SK-N-MC (cell line): ENCODE measurements at regions not wholly inside any gene's neighbourhood (a gene's known extent, or its start where the extent isn't known, plus 50 kb on each side); places are given as distances from the start of the nearest gene placed in this dataset.

ENCODE experiments used
- DNase-seq: peaks from one replicate; pipeline ENCODE4 v3.0.0-alpha.2; 2011; ENCODE audit warnings: low read depth, low spot score
- H3K27ac ChIP-seq: fragments of 200-600 bp; sonication (generic); 2 replicates; pipeline ENCODE4 v1.5.1; 2016; ENCODE audit warnings: mixed run types
- H3K36me3 ChIP-seq: fragments of 200-600 bp; sonication (generic); 2 replicates; pipeline ENCODE4 v1.6.1; 2017; ENCODE audit warnings: antibody characterized with exemption, low read length, mixed read lengths; ENCODE audit not compliant: insufficient read depth
- H3K4me3 ChIP-seq: fragments of 200-600 bp; sonication (generic); 2 replicates; pipeline ENCODE4 v1.5.1; 2016
- H3K9ac ChIP-seq: fragments of 200-600 bp; sonication (generic); 2 replicates; pipeline ENCODE4 v1.8.0; 2017; ENCODE audit warnings: mixed run types, mixed read lengths; ENCODE audit not compliant: insufficient read length
- H3K9me3 ChIP-seq: fragments of 200-600 bp; sonication (generic); 2 replicates; pipeline ENCODE4 v1.6.1; 2017; ENCODE audit warnings: low read depth, mild to moderate bottlenecking, antibody characterized with exemption, low read length, moderate library complexity, mixed read lengths
- EZH2 ChIP-seq: fragments of 200-600 bp; sonication (generic); IDR thresholded peaks from one replicate; pipeline ENCODE4 v1.6.1; 2017; ENCODE audit warnings: antibody characterized with exemption
- FOXP2 ChIP-seq: optimal IDR thresholded peaks from 2 replicates; pipeline ENCODE3; 2011; ENCODE audit warnings: mild to moderate bottlenecking, moderate library complexity; ENCODE audit not compliant: insufficient read depth; ENCODE audit errors: extremely low read length, control extremely low read depth
- POLR2AphosphoS5 ChIP-seq: IDR thresholded peaks from 2 replicates; pipeline ENCODE4 v1.6.1; 2012; ENCODE audit warnings: mild to moderate bottlenecking, low read depth, low read length, borderline replicate concordance

- H3K36me3 ChIP-seq: no peaks in the 10 kb centered on the region
- no peaks in the 10 kb centered on the region for H3K9me3 ChIP-seq
- TF ChIP-seq POLR2AphosphoS5 (no peak), EZH2 (no peak), FOXP2 (no peak)
- H3K27ac ChIP-seq: no peak overlapping the region
- H3K9ac ChIP-seq: no peak overlapping the region
- no peak overlapping the region for H3K4me3 ChIP-seq
- no peak for DNase-seq
These were observed 56.0 kb upstream of the CD53 start for GRCh38 chr1:110816945-110817344.

DNA sequence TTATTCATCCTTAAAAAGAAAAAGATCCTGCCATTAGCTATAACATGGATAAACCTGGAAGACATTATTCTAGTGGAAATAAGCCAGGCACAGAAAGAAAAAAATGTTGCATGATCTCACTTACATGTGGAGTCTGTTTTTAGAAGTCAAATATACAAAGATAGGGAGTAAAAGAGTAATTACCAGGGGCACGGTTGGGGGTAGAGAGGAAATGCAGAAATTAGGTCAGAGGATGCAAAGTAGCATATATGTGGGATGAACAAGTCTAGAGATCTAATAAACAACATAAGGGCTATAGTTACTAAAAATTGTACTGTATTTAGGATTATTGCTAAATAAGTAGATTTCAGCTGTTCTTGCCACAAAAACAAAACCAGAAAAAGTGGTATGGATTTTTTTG is 61.4 kb upstream of the CD53 start:
- TF ChIP-seq FOXP2: no peak
- TF ChIP-seq POLR2AphosphoS5: no peak
- no peak for TF ChIP-seq EZH2
- Histone ChIP-seq H3K9me3 (no peaks in the 10 kb centered on the region), H3K4me3 (no peak overlapping the region)

DNA sequence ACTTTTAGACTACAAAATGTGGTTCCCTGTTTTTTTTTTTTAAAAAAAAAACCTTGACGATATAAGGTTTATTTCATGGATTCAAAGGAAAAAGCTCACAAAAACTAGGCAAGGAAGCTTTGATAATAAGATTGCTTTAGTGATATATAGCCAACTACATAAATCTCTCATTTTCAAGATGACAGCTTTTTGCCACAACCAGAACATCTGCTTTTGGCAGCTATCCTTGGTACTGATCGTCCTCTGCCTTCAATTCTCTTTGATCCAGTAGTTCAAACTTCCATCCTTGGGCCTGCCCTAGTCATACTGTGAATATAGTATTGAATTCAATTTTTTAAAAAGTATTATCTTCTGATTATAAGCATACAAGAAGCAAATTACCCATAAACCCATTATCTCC is 72.9 kb upstream of the CD53 start:
- Histone ChIP-seq H3K9me3 (no peaks in the 10 kb centered on the region), H3K9ac (no peak overlapping the region), H3K36me3 (no peaks in the 10 kb centered on the region), H3K27ac (no peak overlapping the region), H3K4me3 (no peak overlapping the region)
- TF ChIP-seq EZH2: no peak
- no peak for TF ChIP-seq POLR2AphosphoS5
- no peak for TF ChIP-seq FOXP2
- no peak for DNase-seq

More for the DNA sequence above, 61.4 kb upstream of the CD53 start:
- DNase-seq: no peak
- Histone ChIP-seq H3K27ac (no peak overlapping the region), H3K9ac (no peak overlapping the region), H3K36me3 (no peaks in the 10 kb centered on the region)

DNA sequence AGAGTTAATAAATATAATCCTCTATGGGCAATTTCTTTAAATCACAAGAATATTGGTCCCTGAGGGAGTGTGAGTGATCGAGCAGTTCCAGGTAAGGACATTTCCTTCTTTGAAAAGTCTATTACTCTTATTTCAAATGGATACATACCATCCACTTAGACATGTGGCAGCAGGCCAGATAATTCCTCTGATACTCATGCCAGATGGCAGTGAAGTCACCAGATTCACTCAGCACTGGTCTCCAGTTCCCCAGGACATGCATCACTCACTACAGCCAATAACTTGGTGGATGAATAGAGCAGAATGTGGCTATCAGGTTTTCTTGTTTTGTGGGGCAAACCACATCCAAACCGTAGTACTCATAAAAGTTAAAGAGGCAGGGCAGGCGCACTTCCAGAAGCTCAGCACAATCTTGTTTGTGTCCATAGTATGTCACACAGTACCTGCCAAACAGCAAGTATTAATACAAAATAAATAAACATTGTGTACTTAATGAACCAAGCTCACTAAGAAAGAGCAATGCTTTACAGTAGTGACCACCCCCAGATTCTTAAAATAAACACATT is 74.2 kb upstream of the CD53 start:
- Histone ChIP-seq H3K9me3 (no peaks in the 10 kb centered on the region), H3K36me3 (no peaks in the 10 kb centered on the region), H3K4me3 (no peak overlapping the region), H3K27ac (no peak overlapping the region), H3K9ac (no peak overlapping the region)
- DNase-seq: no peak
- no peak for TF ChIP-seq EZH2
- TF ChIP-seq FOXP2: no peak
- TF ChIP-seq POLR2AphosphoS5: no peak

GRCh38 chr1:110788673-110789072 is 84.3 kb upstream of the CD53 start:
- no peak for DNase-seq
- H3K4me3 ChIP-seq: no peak overlapping the region
- no peak overlapping the region for H3K27ac ChIP-seq
- no peaks in the 10 kb centered on the region for H3K9me3 ChIP-seq
- H3K9ac ChIP-seq: no peak overlapping the region
- TF ChIP-seq POLR2AphosphoS5 (no peak), EZH2 (no peak), FOXP2 (no peak)
- no peaks in the 10 kb centered on the region for H3K36me3 ChIP-seq

DNA sequence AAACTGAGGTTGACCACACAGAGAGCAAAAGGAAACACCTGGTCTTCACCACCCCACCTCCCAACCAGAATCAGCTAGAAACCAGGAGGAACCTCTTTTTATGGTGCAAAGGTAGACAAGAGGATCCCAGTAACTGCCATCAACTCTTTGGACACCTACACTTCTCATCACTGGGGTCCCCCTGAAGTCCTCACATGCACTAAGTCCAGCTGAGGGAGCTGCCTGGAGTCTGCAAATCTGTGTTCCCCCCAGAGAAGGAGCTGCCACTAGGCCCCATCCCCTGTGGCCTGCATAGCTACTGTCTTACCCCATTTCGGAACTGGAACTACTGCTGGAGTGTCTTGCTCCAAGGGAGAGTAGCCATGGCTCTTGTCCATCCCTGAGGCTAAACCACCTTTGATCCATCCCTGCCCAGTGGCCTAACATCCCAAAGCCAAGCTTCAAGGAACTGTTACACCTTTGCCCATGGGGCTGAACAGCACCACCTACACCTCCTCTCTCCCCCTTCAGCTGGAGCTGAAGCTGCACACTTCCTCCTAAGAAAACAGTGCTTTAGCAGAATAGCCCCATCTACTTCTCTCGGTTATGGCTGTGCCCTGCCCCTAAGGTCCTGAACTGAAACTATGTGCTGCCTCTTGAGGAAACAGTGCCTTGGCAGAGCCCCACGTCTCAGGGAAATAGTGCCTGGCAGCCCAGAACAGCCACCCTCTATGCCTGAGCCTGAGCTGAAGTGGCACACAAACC is 85.4 kb upstream of the CD53 start:
- H3K9me3 ChIP-seq: no peaks in the 10 kb centered on the region
- TF ChIP-seq EZH2 (no peak), POLR2AphosphoS5 (no peak), FOXP2 (no peak)
- H3K27ac ChIP-seq: no peak overlapping the region
- H3K4me3 ChIP-seq: no peak overlapping the region
- no peaks in the 10 kb centered on the region for H3K36me3 ChIP-seq
- no peak overlapping the region for H3K9ac ChIP-seq
- DNase-seq: no peak

DNA sequence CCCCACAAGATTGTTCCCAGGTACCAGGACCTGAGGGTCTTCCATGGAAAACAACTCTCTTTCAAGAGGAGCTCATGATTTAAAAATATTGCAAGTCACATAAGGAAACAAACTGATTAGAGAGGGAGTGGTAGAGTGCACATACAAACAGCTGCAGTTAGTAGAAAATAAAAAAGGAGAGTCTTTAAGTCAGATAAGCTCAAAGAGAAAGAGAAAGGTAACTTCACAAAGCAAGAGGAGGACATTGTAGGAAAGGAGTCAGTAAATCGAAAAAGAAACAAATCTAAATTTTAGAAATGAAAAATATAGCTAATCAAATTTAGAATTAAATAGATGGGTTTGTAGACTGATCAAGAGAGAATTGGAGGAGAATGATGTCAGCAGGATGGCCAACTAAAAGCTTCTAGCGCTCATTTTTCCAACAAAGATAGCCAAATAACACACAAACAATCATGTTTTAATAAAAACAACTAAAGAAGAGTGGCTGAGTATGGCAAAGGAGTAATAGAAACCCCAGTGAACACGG is 86.1 kb upstream of the CD53 start:
- no peak for DNase-seq
- H3K9ac ChIP-seq: no peak overlapping the region
- TF ChIP-seq POLR2AphosphoS5: no peak
- no peak for TF ChIP-seq FOXP2
- TF ChIP-seq EZH2: no peak
- no peaks in the 10 kb centered on the region for H3K9me3 ChIP-seq
- no peaks in the 10 kb centered on the region for H3K36me3 ChIP-seq
- no peak overlapping the region for H3K27ac ChIP-seq
- no peak overlapping the region for H3K4me3 ChIP-seq

DNA sequence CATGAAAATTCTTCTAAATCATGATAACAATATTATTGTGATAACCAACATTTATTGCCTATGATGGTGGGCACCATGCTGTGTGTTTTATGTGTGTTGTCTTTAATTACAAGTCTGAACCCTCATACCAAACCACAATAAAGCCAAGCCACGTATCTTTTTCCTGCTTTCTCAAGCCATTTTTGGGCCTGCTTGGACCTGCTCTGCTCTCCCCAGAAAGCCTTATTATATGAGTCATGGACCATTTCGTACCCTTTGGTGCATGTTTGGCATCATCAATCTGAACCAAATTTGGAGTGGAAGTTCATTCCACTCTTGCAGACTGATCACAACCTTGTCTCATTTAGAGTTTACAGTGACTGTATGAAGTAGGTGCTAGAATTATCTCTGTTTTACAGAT is 87.3 kb upstream of the CD53 start:
- H3K9me3 ChIP-seq: no peaks in the 10 kb centered on the region
- no peak overlapping the region for H3K9ac ChIP-seq
- no peak overlapping the region for H3K4me3 ChIP-seq
- no peak for TF ChIP-seq EZH2
- no peak for TF ChIP-seq FOXP2
- no peak for TF ChIP-seq POLR2AphosphoS5
- DNase-seq: no peak
- no peaks in the 10 kb centered on the region for H3K36me3 ChIP-seq
- H3K27ac ChIP-seq: no peak overlapping the region
